HG03095 (cell line): ENCODE measurements at regions not wholly inside any gene's neighbourhood (a gene's known extent, or its start where the extent isn't known, plus 50 kb on each side); places are given as distances from the start of the nearest gene placed in this dataset.
"Not testable (repeated sequence)": the region's sequence is repeated elsewhere in the genome, so short reads cannot be mapped to it uniquely, and the experiment has no call there.

Experiments used
- ATAC-seq: cut with Tn5 transposase; IDR thresholded peaks from one replicate; pipeline ENCODE4 v1.9.1; 2021; ENCODE audit warnings: moderate library complexity; ENCODE audit not compliant: unreplicated experiment

GRCh38 chrX:64853424-64853823, 122.8 kb downstream of the ZC4H2 start:
- ATAC-seq = no peak

DNA sequence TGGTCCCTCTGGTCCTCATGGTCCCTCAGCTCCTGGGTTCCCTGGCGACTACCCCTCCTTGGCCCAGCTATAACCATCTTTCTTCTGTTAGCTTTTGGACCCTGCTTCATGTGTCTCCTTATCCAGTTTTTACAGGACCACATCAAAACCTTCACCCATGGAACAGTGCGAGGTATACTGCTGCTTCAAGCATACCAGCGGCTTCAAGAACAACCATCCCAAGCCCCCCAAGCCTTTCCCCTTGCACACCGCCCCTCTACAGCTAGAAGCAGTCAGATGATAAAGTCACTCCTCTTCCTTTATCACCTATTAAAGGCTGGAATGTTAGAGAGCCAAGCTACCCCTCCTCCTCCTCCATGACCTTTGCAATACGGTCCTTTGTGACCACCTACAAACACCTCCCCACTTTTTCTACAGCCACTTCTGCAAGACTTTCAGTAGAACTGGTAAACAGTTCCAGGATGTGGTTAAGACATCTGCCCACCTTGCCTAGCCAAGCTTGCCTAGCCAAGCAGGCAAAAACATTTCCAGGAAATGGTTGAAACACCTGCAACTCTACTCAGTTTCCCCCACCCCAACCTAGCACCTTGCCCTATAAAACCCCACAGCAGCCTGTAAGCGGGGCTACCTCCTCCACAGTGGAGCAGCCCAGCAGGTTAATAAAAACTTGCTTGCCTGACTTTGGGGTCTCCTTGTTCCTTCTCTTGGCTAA, 125.7 kb downstream of the ZC4H2 start:
- peak; percentile 57 for ATAC-seq

- ATAC-seq = no peak
These were observed 133.0 kb downstream of the ZC4H2 start for GRCh38 chrX:64843224-64843623.

DNA sequence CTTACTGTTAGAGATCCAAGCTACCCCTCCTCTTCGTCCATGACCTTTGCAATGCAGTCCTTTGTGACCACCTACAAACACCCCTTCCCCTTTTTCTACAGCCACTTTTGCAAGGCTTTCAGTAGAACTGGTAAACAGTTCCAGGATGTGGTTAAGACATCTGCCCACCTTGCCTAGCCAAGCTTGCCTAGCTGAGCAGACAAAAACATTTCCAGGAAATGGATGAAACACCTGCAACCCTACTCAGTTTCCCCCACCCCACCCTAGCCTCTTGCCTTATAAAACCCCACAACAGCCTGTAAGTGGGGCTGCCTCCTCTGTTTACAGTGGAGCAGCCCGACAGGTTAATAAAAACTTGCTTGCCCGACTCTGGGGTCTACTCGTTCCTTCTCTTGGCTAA, 133.8 kb downstream of the ZC4H2 start:
- no peak for ATAC-seq

DNA sequence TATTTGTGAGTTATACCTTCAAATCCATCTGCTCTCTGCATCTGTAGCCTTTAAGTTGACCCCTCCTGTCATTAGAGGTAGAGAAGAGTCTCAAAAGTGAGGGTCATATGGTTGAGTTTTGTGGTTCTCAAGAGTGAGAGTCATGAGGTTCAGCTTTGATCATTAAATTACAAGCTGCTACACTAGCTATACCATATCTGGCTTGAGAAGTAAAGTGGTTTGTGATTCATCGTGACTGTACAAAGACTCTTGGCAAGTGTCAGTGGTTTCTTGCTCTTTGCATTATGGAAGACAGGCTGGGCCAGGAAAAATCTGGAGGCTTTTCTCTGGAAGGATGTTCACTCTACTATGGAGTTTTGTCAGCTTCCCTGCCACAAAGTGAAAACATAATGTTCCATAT, 170.6 kb downstream of the ZC4H2 start:
- ATAC-seq = no peak

DNA sequence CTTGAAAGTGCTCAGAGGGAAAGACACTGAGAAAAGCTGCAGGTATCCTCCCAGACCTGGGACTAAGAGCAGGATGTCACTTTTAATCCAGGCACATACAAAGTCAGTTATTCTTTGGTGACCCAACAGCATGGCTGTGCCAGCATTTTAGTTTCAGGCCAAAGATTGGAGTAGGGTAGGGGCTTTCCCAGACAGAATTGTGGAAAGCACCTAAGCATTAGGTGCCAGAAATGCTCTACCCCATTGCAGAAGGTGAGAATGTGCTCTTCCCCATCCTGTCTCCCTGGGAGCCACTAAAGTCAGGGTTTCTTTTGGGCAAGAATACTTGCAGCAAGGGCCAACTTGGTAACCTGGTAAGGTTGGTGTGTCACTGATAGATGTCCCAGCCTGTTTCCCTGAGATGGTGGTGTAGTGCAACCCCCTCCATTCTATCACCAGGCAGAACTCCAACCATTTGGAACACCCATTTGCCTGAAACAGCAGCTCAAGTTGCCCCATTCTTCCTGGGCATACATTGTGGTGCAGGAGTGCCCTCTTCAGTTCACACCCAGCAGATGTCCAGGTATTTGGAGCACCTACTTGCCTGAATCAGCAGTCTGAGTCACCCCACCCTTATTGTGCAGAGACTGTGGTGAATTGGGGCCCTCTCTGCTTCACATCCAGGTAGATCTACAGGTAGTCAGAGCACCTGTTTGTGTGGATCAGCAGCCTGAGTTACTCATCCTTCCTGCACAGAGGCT, 183.5 kb downstream of the ZC4H2 start:
- no peak for ATAC-seq

- ATAC-seq = no peak
These were observed 193.3 kb downstream of the ZC4H2 start for GRCh38 chrX:64782923-64783322.

- ATAC-seq = no peak
These were observed 218.2 kb downstream of the ZC4H2 start for GRCh38 chrX:64758047-64758446.

GRCh38 chrX:64739792-64740378, 236.4 kb downstream of the ZC4H2 start:
- no peak for ATAC-seq

GRCh38 chrX:64698317-64698716, 277.9 kb downstream of the ZC4H2 start:
- no peak for ATAC-seq

DNA sequence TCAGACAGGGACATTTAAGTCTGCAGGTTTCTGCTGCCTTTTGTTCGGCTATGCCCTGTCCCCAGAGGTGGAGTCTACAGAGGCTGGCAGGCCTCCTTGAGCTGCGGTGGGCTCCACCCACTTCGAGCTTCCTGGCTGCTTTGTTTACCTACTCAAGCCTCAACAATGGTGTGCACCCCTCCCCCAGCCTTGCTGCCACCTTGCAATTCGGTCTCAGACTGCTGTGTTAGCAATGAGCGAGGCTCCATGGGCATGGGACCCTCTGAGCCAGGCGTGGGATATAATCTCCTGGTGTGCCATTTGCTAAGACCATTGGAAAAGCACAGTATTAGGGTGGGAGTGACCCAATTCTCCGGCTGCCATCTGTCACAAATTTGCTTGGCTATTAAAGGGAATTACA, 280.9 kb downstream of the ZC4H2 start:
- not testable (repeated sequence) for ATAC-seq

DNA sequence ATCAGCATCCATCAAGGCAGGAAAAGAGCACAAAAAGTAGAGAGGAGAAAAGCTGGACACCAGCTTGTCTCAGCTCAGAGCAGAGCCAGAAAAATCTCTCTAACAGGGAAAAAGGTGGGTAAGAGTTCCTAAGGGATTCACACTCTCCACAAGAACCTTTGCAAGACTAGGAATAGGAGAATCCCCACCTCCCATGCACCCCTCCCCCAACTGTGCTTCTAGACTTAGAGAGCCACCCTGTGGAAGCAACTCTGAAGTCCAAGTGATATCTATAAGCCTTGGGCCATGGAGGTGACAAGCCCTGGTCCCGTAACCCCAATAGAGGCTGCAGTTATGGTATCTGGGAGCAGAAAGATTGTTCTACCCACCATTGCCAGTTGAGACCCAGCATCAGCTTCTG, 267.6 kb upstream of the MTMR8 start:
- ATAC-seq = no peak

DNA sequence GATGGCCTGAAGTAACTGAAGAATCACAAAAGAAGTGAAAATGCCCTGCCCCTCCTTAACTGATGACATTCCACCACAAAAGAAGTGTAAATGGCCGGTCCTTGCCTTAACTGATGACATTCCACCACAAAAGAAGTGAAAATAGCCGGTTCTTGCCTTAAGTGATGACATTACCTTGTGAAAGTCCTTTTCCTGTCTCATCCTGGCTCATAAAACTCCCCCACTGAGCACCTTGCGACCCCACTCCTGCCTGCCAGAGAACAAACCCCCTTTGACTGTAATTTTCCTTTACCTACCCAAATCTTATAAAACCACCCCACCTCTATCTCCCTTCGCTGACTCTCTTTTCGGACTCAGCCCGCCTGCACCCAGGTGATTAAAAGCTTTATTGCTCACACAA, 262.0 kb upstream of the MTMR8 start:
- ATAC-seq = not testable (repeated sequence)

- no peak for ATAC-seq
These were observed 247.2 kb upstream of the MTMR8 start for GRCh38 chrX:64642482-64642881.
